Kidney epithelial cell (primary cell): ENCODE measurements at regions not wholly inside any gene's neighbourhood (a gene's known extent, or its start where the extent isn't known, plus 50 kb on each side); places are given as distances from the start of the nearest gene placed in this dataset.

Source experiments
- DNase-seq: peaks from one replicate; pipeline ENCODE4 v3.0.0-alpha.2; 2010; ENCODE audit warnings: low read depth
- H3K27me3 ChIP-seq: 2 replicates; pipeline ENCODE4 v1.6.0; 2011; ENCODE audit warnings: low read length; ENCODE audit not compliant: control insufficient read depth, insufficient read depth
- H3K36me3 ChIP-seq: 2 replicates; pipeline ENCODE4 v1.5.1; 2011; ENCODE audit warnings: low read length; ENCODE audit not compliant: control insufficient read depth, insufficient read depth
- H3K4me3 ChIP-seq: 2 replicates; pipeline ENCODE4 v1.5.1; 2011; ENCODE audit warnings: low read depth, mild to moderate bottlenecking, control low read depth, low read length
- CTCF ChIP-seq: IDR thresholded peaks from 2 replicates; pipeline ENCODE4 v1.5.1; 2011; ENCODE audit warnings: mild to moderate bottlenecking, moderate library complexity, low read length, control low read depth, inconsistent platforms; ENCODE audit not compliant: insufficient read depth, poor library complexity, severe bottlenecking

- Histone ChIP-seq H3K4me3 (no peak overlapping the region), H3K27me3 (no peaks in the 10 kb centered on the region), H3K36me3 (no peaks in the 10 kb centered on the region)
- TF ChIP-seq CTCF = no peak
- DNase-seq = no peak
These were observed 357.9 kb upstream of the KCNH8 start for GRCh38 chr3:18790384-18790783.

- Histone ChIP-seq H3K36me3 (no peaks in the 10 kb centered on the region), H3K4me3 (no peak overlapping the region), H3K27me3 (no peaks in the 10 kb centered on the region)
- no peak for TF ChIP-seq CTCF
- no peak for DNase-seq
These were observed 358.6 kb upstream of the KCNH8 start for GRCh38 chr3:18789734-18790133.

GRCh38 chr3:18787441-18787840 lies 360.9 kb upstream of the KCNH8 start:
- no peaks in the 10 kb centered on the region for H3K36me3 ChIP-seq
- TF ChIP-seq CTCF = no peak
- H3K27me3 ChIP-seq = no peaks in the 10 kb centered on the region
- no peak overlapping the region for H3K4me3 ChIP-seq
- DNase-seq = no peak

- no peaks in the 10 kb centered on the region for H3K27me3 ChIP-seq
- no peak for TF ChIP-seq CTCF
- no peak for DNase-seq
- no peaks in the 10 kb centered on the region for H3K36me3 ChIP-seq
- no peak overlapping the region for H3K4me3 ChIP-seq
These were observed 361.5 kb upstream of the KCNH8 start for GRCh38 chr3:18786650-18787323.

- no peaks in the 10 kb centered on the region for H3K36me3 ChIP-seq
- DNase-seq = no peak
- no peak for TF ChIP-seq CTCF
- H3K27me3 ChIP-seq = no peaks in the 10 kb centered on the region
- H3K4me3 ChIP-seq = no peak overlapping the region
These were observed 357.1 kb upstream of the SATB1 start for GRCh38 chr3:18782191-18782590.

GRCh38 chr3:18780959-18781358 lies 355.8 kb upstream of the SATB1 start:
- no peaks in the 10 kb centered on the region for H3K27me3 ChIP-seq
- TF ChIP-seq CTCF = no peak
- no peak overlapping the region for H3K4me3 ChIP-seq
- DNase-seq = no peak
- H3K36me3 ChIP-seq = no peaks in the 10 kb centered on the region
